GM19372 (cell line): ENCODE measurements at regions not wholly inside any gene's neighbourhood (a gene's known extent, or its start where the extent isn't known, plus 50 kb on each side); places are given as distances from the start of the nearest gene placed in this dataset.

Experiments used
- ATAC-seq: cut with Tn5 transposase; IDR thresholded peaks from one replicate; pipeline ENCODE4 v1.9.1; 2021; ENCODE audit warnings: mild to moderate bottlenecking, low read depth, moderate library complexity; ENCODE audit not compliant: unreplicated experiment

DNA sequence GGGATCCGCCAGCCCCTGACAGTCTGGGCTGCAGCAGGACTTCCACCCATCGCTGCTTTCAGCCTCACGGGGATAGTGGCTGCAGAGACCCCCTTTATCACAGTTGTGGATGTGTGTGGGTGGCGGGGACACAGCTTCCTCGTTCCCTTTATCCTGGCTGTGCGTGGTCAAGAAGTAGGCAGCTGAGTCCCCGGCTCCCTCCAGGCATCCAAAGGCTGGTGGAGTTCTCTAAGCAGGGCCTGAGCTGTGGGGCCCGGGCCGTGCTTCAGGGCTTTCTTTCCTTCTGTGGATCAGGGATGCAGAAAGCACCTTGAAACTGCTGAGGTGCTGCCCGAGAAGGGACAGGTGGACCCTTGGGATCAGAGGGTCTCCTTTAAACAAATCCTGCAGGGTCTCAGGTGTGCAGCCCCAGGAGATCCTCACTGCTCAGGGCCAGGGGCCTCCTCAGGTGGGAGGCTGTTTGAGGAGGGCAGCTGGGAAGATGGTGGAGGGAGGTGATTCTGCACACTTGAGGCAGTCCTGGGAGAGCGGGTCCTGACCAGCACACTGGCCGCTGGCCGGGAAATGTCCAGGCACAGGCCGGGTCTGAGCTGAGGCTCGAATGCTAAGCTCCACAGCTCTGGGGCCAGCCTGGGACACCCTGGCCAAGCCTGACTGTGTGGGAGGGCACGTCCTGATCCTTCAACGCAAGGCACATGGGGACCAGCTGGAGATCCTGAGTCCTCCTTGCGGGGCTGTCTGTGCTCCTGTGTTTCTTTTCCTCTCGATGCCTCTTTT, 1024.3 kb downstream of the BRD1 start:
- no peak for ATAC-seq

DNA sequence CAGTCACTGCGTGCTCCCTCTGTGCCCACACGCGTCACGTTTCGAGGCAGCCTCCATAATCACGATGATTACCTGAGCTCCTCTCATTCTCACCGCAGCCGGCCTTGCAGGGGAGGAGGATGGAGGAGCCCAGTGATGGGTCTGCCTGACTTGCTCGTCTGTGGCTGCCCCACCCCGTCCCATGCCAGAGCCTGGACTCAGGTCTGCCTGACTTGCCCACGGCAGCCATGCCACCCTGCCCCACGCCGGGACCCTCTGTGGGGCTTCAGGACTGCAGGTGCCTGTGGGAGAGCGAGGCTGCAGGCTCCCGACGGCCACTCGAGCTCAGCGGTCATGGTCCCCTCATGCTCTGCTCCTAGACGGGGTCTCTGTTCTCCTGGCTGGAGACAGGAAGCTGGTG, 1025.1 kb downstream of the BRD1 start:
- ATAC-seq = no peak

DNA sequence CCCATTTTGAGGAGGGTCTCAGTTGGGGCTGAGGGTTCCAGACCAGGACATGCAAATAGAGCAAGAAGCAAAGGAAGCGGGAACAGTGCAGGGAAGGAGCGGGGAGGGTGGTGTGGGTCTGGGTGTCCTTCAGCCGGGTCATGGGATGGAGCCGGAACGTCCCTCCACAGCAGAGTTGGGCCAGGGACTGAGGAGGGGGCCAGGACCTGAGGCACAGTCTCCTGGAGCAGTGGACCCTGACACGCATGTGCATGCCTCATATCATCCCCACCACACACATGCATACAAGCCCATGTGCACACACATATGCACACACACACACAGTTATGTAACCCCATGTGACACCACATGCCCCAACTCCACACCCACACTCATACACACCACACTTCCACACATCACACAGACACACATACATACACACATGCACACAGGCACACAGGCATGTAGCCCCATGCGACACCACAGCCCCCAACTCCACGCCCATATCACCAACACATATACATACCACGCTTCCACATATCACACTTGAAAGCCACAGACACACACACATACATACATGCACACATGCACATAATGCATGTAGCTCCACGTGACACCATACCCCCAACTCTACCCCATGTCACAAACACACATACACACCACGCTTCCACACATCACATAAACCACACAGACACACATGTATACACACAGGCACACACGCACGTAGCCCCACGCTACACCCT, 1026.6 kb downstream of the BRD1 start:
- no peak for ATAC-seq

- ATAC-seq = no peak
These were observed 1027.4 kb downstream of the BRD1 start for GRCh38 chr22:48800036-48800885.

DNA sequence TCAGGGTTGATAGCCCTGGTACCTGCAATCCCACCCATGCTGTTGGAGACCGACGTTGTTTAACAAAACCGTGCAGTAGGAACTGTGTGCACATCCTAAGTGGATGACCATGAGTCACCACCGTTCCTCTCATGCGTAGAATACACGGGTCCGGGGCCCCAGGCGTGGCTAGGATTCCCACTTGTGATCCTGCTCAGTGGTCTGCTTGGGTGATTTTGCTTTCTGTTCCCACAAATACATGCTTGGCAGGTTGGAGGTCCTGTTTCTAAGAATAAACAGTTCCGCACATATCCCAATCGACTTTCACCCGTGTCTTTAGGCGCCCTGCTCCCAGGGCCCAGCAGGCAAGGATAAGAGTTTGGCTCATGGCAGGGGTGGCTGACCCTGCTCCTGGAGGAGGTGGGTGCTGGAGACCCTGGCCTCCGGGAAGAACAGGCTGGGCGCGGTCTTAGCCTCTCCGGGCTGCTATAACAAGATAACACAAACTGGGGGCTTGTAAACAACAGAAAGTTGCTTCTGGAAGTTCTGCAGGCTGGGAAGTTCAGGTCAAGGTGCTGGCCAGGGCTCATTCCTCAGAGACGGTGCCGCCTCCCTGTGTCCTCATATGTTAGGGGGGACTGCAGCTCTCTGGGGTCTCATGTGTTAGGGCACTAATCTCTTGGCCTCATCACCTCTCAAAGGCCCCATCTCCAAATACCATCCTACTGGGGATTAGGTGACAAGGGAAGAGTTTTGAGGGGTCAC, 1028.3 kb downstream of the BRD1 start:
- ATAC-seq = no peak

DNA sequence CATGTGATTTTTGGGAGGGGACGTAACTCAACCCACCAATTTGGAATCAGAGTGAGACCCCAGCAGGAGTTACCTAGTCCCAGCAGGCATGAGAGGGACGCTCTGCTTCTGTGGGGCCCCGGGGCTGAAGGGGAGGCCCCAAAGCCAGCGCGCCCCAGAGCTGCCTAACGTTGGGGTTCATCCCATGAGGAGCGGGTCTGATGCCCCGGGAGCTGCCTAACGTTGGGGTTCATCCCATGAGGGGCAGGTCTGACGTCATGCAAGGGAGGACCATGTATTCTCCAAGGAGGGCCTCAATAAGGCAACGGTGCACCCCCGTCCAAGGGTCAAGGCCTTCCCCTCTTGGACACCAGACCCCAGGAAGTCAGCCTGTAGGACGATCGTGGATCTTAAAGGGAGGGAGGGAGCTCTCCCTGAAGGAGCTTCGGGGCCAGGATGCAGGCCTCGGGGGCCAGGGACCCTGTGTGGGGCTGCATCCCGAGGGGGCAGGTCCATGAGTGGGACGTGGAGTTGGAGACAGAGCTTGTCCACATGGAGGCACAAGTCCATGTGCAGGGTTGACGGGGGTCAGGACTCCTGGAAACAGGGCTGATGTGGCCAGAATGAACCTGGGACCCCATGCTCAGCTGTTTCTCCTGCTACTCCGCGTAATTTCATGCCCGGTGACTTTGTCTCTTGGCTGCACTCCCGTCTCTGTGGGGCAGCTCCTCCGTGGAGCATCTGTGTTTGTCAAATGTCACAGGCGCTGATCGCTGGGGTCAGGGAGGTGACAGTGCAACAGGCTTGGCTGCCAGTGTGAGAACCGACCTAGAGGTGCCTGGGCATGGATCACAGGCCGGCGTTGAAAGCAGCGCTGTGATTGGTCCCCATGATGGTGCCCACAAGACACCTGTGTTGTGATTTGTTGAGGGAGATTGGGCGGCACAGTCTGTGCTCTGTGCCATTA, 1029.1 kb downstream of the BRD1 start:
- ATAC-seq = no peak

GRCh38 chr22:48797731-48798130, 1029.9 kb downstream of the BRD1 start:
- ATAC-seq = no peak

- no peak for ATAC-seq
These were observed 1031.2 kb downstream of the BRD1 start for GRCh38 chr22:48796310-48797015.

GRCh38 chr22:48795664-48796063, 1032.0 kb downstream of the BRD1 start:
- no peak for ATAC-seq

GRCh38 chr22:48794906-48795305, 1032.8 kb downstream of the BRD1 start:
- ATAC-seq = no peak

DNA sequence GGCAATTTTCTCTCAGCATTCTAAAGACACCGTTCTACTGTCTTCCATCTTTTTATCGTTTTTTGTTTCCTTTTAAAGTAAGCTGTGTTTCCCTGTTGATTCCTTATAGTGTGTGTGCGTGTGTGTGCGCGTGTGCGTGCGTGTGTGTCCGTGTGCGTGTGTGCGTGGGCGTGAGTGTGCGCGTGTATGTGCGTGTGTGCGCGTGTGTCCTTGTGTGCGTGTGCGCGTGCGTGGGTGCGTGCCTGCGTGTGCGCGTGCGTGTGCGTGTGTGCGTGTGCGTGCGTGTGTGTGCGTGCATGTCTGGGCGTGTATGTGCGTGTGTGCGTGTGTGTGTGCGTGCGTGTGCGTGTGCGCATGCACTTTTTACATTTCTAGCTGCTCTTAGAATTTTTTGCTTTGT, 1033.7 kb downstream of the BRD1 start:
- ATAC-seq = no peak

DNA sequence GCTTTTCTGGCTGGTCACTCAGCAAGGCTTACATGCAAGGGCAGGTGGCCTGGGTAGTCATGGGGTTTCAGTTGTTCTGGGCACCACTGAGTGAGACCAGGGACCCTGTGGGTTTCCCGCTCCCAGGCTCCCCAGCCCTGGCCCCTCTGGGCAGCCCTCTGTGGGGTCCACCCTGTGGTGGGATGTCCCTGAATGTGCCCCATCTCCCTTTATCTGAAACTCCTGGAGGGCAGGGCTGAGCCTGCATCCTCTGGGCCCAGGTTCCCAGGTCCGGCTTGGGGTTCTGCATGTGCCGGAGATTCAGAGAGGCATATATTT, 1041.0 kb downstream of the BRD1 start:
- no peak for ATAC-seq

GRCh38 chr22:48785792-48786678, 1041.6 kb downstream of the BRD1 start:
- ATAC-seq = no peak

DNA sequence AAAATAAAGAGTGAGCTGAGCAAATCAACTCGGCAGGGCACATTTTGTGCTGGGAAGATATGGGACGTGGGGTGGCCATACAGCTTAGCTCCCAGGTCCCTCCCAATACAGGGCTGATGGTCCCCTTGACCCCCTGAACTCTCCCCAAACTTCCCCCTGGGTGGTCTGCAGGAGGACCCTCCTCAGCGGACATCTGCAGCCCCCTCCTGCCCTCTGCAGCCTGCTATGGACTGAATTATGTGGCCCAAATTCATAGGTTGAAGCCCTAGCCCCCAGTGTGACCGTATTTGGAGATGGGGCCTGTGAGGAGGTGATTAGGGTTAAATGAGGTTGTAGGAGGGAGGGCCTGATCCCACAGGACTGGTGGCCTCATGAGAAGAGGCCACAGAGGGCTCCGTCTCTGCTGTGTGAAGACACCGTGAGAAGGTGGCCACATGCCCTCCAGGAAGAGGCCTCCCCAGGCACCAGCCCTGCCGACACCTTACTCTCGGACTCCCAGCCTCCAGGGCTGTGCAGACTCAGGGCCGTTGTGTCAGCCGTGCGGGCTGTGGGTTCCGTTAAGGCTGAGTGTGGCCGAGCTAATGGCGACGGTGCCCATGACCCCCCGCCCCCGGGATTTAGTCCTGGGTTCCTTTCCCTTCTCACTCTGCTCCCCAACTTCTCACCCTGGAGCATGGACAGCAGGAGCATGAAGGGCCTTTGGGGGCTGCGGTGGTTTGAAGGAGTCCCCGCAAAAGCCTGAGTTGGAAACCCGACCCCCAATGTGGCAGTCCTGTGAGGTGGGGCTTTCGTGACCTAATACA, 1042.8 kb downstream of the BRD1 start:
- ATAC-seq = no peak

DNA sequence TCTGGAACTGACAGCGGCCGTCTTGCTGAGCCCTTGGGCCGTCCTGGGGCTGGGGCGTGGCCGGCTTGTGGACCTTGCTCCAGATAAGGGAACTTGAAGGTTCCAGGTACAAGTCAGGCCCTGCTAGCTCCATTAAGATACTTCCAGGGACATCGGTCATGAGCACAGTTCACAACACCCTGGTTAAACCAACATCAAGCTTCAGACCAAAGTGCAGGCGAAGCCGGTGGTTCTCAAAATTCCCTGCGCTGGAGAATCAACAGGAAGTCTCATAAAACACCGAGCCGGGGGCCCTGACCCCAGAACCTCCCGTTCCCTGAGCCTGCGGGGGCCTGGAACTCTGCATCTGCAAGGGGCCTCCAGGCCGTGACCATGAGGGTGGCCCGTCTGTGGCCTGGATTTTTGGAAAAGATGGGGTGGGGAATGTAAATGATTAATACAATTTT, 1043.8 kb downstream of the BRD1 start:
- no peak for ATAC-seq

- no peak for ATAC-seq
These were observed 1044.7 kb downstream of the BRD1 start for GRCh38 chr22:48782811-48783511.
